Ammon's horn (tissue), 1 donor: ENCODE measurements at regions not wholly inside any gene's neighbourhood (a gene's known extent, or its start where the extent isn't known, plus 50 kb on each side); places are given as distances from the start of the nearest gene placed in this dataset.

Experiments
- DNase-seq: peaks from one replicate; pipeline ENCODE4 v3.0.0-alpha.2; 2016; ENCODE audit warnings: low spot score

- no peak for DNase-seq
Measured at GRCh38 chr7:156480671-156481070, 159.9 kb upstream of the RNF32 start.

GRCh38 chr7:156479596-156479995 is 161.0 kb upstream of the RNF32 start:
- DNase-seq, result no peak

- DNase-seq, result no peak
Measured at GRCh38 chr7:156478486-156478885, 162.1 kb upstream of the RNF32 start.

GRCh38 chr7:156475666-156476065 is 164.9 kb upstream of the RNF32 start:
- DNase-seq, result no peak

GRCh38 chr7:156475179-156475578 is 165.4 kb upstream of the RNF32 start:
- DNase-seq, result no peak

GRCh38 chr7:156474241-156474743 is 166.3 kb upstream of the RNF32 start:
- no peak for DNase-seq

- DNase-seq, result peak; percentile 57
Measured at GRCh38 chr7:156473476-156474240, 166.9 kb upstream of the RNF32 start.

GRCh38 chr7:156472267-156472666 is 168.3 kb upstream of the RNF32 start:
- no peak for DNase-seq

GRCh38 chr7:156470399-156471320 is 169.9 kb upstream of the RNF32 start:
- no peak for DNase-seq

- no peak for DNase-seq
Measured at GRCh38 chr7:156466955-156467625, 173.5 kb upstream of the RNF32 start.

- no peak for DNase-seq
Measured at GRCh38 chr7:156466272-156466671, 174.3 kb upstream of the RNF32 start.

GRCh38 chr7:156465186-156465585 is 175.4 kb upstream of the RNF32 start:
- no peak for DNase-seq

- no peak for DNase-seq
Measured at GRCh38 chr7:156464339-156464738, 176.2 kb upstream of the RNF32 start.

GRCh38 chr7:156463280-156463679 is 177.3 kb upstream of the RNF32 start:
- no peak for DNase-seq

- DNase-seq, result no peak
Measured at GRCh38 chr7:156461881-156462665, 178.5 kb upstream of the RNF32 start.

GRCh38 chr7:156460858-156461627 is 179.5 kb upstream of the RNF32 start:
- DNase-seq, result no peak

GRCh38 chr7:156459582-156459981 is 181.0 kb upstream of the RNF32 start:
- no peak for DNase-seq

GRCh38 chr7:156459067-156459466 is 181.5 kb upstream of the RNF32 start:
- no peak for DNase-seq

GRCh38 chr7:156458011-156458410 is 182.6 kb upstream of the RNF32 start:
- DNase-seq, result no peak

- no peak for DNase-seq
Measured at GRCh38 chr7:156456503-156457115, 184.0 kb upstream of the RNF32 start.
